ENCODE measurements at regions not wholly inside any gene's neighbourhood (a gene's known extent, or its start where the extent isn't known, plus 50 kb on each side); places are given as distances from the start of the nearest gene placed in this dataset.

GRCh38 chr12:98354520-98355035 lies 160.8 kb upstream of the TMPO start:
- TF ChIP-seq TAF1 (IDR thresholded peaks at IDR 0.05; ENCODE audit: low read depth): no peak
- TF ChIP-seq RAD21 (conservative IDR thresholded peaks at IDR 0.05): no peak
- TF ChIP-seq, protein P1, sequence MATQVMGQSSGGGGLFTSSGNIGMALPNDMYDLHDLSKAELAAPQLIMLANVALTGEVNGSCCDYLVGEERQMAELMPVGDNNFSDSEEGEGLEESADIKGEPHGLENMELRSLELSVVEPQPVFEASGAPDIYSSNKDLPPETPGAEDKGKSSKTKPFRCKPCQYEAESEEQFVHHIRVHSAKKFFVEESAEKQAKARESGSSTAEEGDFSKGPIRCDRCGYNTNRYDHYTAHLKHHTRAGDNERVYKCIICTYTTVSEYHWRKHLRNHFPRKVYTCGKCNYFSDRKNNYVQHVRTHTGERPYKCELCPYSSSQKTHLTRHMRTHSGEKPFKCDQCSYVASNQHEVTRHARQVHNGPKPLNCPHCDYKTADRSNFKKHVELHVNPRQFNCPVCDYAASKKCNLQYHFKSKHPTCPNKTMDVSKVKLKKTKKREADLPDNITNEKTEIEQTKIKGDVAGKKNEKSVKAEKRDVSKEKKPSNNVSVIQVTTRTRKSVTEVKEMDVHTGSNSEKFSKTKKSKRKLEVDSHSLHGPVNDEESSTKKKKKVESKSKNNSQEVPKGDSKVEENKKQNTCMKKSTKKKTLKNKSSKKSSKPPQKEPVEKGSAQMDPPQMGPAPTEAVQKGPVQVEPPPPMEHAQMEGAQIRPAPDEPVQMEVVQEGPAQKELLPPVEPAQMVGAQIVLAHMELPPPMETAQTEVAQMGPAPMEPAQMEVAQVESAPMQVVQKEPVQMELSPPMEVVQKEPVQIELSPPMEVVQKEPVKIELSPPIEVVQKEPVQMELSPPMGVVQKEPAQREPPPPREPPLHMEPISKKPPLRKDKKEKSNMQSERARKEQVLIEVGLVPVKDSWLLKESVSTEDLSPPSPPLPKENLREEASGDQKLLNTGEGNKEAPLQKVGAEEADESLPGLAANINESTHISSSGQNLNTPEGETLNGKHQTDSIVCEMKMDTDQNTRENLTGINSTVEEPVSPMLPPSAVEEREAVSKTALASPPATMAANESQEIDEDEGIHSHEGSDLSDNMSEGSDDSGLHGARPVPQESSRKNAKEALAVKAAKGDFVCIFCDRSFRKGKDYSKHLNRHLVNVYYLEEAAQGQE (IDR thresholded peaks at IDR 0.05; ENCODE audit: borderline replicate concordance): no peak
- TF ChIP-seq, protein P2, sequence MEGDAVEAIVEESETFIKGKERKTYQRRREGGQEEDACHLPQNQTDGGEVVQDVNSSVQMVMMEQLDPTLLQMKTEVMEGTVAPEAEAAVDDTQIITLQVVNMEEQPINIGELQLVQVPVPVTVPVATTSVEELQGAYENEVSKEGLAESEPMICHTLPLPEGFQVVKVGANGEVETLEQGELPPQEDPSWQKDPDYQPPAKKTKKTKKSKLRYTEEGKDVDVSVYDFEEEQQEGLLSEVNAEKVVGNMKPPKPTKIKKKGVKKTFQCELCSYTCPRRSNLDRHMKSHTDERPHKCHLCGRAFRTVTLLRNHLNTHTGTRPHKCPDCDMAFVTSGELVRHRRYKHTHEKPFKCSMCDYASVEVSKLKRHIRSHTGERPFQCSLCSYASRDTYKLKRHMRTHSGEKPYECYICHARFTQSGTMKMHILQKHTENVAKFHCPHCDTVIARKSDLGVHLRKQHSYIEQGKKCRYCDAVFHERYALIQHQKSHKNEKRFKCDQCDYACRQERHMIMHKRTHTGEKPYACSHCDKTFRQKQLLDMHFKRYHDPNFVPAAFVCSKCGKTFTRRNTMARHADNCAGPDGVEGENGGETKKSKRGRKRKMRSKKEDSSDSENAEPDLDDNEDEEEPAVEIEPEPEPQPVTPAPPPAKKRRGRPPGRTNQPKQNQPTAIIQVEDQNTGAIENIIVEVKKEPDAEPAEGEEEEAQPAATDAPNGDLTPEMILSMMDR (IDR thresholded peaks at IDR 0.05; ENCODE audit: poor library complexity, severe bottlenecking): no peak
- no peak for TF ChIP-seq POLR2AphosphoS5 (IDR thresholded peaks at IDR 0.05)
- no peak for TF ChIP-seq SMC3 (conservative IDR thresholded peaks at IDR 0.05; ENCODE audit: poor library complexity)
- TF ChIP-seq EZH2 (IDR thresholded peaks at IDR 0.05; ENCODE audit: borderline replicate concordance, insufficient read depth, low read length, poor library complexity, severe bottlenecking): no peak

Data from neural cell (in vitro differentiated cells).